ENCODE measurements at regions not wholly inside any gene's neighbourhood (a gene's known extent, or its start where the extent isn't known, plus 50 kb on each side); places are given as distances from the start of the nearest gene placed in this dataset.
"Not testable (repeated sequence)": the region's sequence is repeated elsewhere in the genome, so short reads cannot be mapped to it uniquely, and the experiment has no call there.

- DNase-seq (ENCODE audit: low read depth), result no peak
- H3K4me3 ChIP-seq (ENCODE audit: low read depth, low read length), result no peak overlapping the region
- no peak for TF ChIP-seq CTCF (IDR thresholded peaks at IDR 0.05; ENCODE audit: insufficient read depth, low read depth, low read length)
These were observed 84.4 kb upstream of the ATL2 start for GRCh38 chr2:38461470-38461869.

- no peak for DNase-seq (ENCODE audit: low read depth)
- TF ChIP-seq CTCF (IDR thresholded peaks at IDR 0.05; ENCODE audit: insufficient read depth, low read depth, low read length), result no peak
- no peak overlapping the region for H3K4me3 ChIP-seq (ENCODE audit: low read depth, low read length)
These were observed 83.2 kb upstream of the ATL2 start for GRCh38 chr2:38460313-38460712.

GRCh38 chr2:38454081-38454480 is 77.0 kb upstream of the ATL2 start:
- H3K4me3 ChIP-seq (ENCODE audit: low read depth, low read length), result no peak overlapping the region
- TF ChIP-seq CTCF (IDR thresholded peaks at IDR 0.05; ENCODE audit: insufficient read depth, low read depth, low read length), result no peak
- no peak for DNase-seq (ENCODE audit: low read depth)

GRCh38 chr2:38451778-38452177 is 74.7 kb upstream of the ATL2 start:
- H3K4me3 ChIP-seq (ENCODE audit: low read depth, low read length); DNase-seq (ENCODE audit: low read depth): not testable (repeated sequence)

- no peak for DNase-seq (ENCODE audit: low read depth)
- no peak overlapping the region for H3K4me3 ChIP-seq (ENCODE audit: low read depth, low read length)
- no peak for TF ChIP-seq CTCF (IDR thresholded peaks at IDR 0.05; ENCODE audit: insufficient read depth, low read depth, low read length)
These were observed 73.4 kb upstream of the ATL2 start for GRCh38 chr2:38450509-38450908.

- no peak for TF ChIP-seq CTCF (IDR thresholded peaks at IDR 0.05; ENCODE audit: insufficient read depth, low read depth, low read length)
- DNase-seq (ENCODE audit: low read depth), result no peak
- H3K4me3 ChIP-seq (ENCODE audit: low read depth, low read length), result no peak overlapping the region
These were observed 71.8 kb upstream of the ATL2 start for GRCh38 chr2:38448692-38449410.

GRCh38 chr2:38446906-38447561 is 70.0 kb upstream of the ATL2 start:
- no peak for DNase-seq (ENCODE audit: low read depth)
- no peak for TF ChIP-seq CTCF (IDR thresholded peaks at IDR 0.05; ENCODE audit: insufficient read depth, low read depth, low read length)
- H3K4me3 ChIP-seq (ENCODE audit: low read depth, low read length), result no peak overlapping the region
